ENCODE measurements at regions not wholly inside any gene's neighbourhood (a gene's known extent, or its start where the extent isn't known, plus 50 kb on each side); places are given as distances from the start of the nearest gene placed in this dataset.

GRCh38 chr1:105700723-105701122 lies 1355.8 kb upstream of the PRMT6 start:
- BruUV-seq (replicated peaks): no TSS peak
- DNase-seq (ENCODE audit: unreplicated experiment): no peak
- Mint-ChIP-seq H3K9me3 (ENCODE audit: unreplicated experiment) (no peaks in the 10 kb centered on the region), H3K27ac (ENCODE audit: low read depth, unreplicated experiment) (no peak overlapping the region), H3K36me3 (ENCODE audit: insufficient read depth, unreplicated experiment) (no peaks in the 10 kb centered on the region), H3K4me3 (ENCODE audit: unreplicated experiment) (no peak overlapping the region), H3K27me3 (ENCODE audit: insufficient read depth, unreplicated experiment) (peaks cover 25% of the 10 kb centered on the region), H3K4me1 (ENCODE audit: insufficient read depth, unreplicated experiment) (no peaks in the 10 kb centered on the region)
- ChIA-PET CTCF (interaction anchor here (0.6 kb wide), 1 partner anchor 47 kb away, joined by 3 read pairs; no protein-coding TSS in a partner anchor), POLR2A (no interaction called here)
- TF ChIP-seq, protein P1, sequence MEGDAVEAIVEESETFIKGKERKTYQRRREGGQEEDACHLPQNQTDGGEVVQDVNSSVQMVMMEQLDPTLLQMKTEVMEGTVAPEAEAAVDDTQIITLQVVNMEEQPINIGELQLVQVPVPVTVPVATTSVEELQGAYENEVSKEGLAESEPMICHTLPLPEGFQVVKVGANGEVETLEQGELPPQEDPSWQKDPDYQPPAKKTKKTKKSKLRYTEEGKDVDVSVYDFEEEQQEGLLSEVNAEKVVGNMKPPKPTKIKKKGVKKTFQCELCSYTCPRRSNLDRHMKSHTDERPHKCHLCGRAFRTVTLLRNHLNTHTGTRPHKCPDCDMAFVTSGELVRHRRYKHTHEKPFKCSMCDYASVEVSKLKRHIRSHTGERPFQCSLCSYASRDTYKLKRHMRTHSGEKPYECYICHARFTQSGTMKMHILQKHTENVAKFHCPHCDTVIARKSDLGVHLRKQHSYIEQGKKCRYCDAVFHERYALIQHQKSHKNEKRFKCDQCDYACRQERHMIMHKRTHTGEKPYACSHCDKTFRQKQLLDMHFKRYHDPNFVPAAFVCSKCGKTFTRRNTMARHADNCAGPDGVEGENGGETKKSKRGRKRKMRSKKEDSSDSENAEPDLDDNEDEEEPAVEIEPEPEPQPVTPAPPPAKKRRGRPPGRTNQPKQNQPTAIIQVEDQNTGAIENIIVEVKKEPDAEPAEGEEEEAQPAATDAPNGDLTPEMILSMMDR (IDR thresholded peaks at IDR 0.05; ENCODE audit: unreplicated experiment): no peak
- intact Hi-C loops (cut with micrococcal nuclease): no loop called here

DNA sequence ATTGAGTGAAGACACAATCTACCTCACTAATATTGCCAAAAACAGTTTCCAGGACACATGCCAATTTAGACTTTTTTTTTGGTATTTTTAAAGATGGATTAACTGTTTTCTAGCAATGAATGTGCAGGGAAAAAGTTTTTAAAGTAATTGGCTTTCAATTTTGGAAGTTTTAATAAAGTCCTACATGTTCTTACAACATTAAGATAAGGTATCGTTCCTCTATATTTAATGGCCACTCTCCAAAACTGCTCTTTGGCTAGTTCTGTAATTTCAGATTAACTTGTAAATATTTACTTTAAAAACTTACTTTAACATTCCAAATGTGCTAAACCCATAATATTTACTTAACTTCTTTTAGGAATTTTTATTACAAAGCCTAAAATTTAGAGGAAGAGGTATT lies 1332.2 kb upstream of the PRMT6 start:
- TF ChIP-seq, protein P1 (IDR thresholded peaks at IDR 0.05; ENCODE audit: unreplicated experiment): no peak
- ChIA-PET POLR2A (no interaction called here), CTCF (no interaction called here)
- H3K4me3 Mint-ChIP-seq (ENCODE audit: unreplicated experiment): no peak overlapping the region
- no peaks in the 10 kb centered on the region for H3K36me3 Mint-ChIP-seq (ENCODE audit: insufficient read depth, unreplicated experiment)
- intact Hi-C loops (cut with micrococcal nuclease): no loop called here
- BruUV-seq (replicated peaks): no TSS peak
- no peaks in the 10 kb centered on the region for H3K9me3 Mint-ChIP-seq (ENCODE audit: unreplicated experiment)
- DNase-seq (ENCODE audit: unreplicated experiment): no peak
- no peak overlapping the region for H3K27ac Mint-ChIP-seq (ENCODE audit: low read depth, unreplicated experiment)
- H3K27me3 Mint-ChIP-seq (ENCODE audit: insufficient read depth, unreplicated experiment): peaks cover 12% of the 10 kb centered on the region
- H3K4me1 Mint-ChIP-seq (ENCODE audit: insufficient read depth, unreplicated experiment): no peaks in the 10 kb centered on the region

- ChIA-PET CTCF (no interaction called here), POLR2A (interaction anchor here (0.6 kb wide), 1 partner anchor 14 kb away, joined by 3 read pairs; no protein-coding TSS in a partner anchor)
- DNase-seq (ENCODE audit: unreplicated experiment): no peak
- Mint-ChIP-seq H3K4me3 (ENCODE audit: unreplicated experiment) (no peak overlapping the region), H3K27me3 (ENCODE audit: insufficient read depth, unreplicated experiment) (peaks cover 27% of the 10 kb centered on the region), H3K9me3 (ENCODE audit: unreplicated experiment) (no peaks in the 10 kb centered on the region), H3K36me3 (ENCODE audit: insufficient read depth, unreplicated experiment) (no peaks in the 10 kb centered on the region), H3K4me1 (ENCODE audit: insufficient read depth, unreplicated experiment) (no peaks in the 10 kb centered on the region), H3K27ac (ENCODE audit: low read depth, unreplicated experiment) (no peak overlapping the region)
- BruUV-seq (replicated peaks): no TSS peak
- intact Hi-C loops (cut with micrococcal nuclease): no loop called here
- TF ChIP-seq, protein P1 (IDR thresholded peaks at IDR 0.05; ENCODE audit: unreplicated experiment): no peak
These were observed 1325.8 kb upstream of the PRMT6 start for GRCh38 chr1:105730701-105731100.

DNA sequence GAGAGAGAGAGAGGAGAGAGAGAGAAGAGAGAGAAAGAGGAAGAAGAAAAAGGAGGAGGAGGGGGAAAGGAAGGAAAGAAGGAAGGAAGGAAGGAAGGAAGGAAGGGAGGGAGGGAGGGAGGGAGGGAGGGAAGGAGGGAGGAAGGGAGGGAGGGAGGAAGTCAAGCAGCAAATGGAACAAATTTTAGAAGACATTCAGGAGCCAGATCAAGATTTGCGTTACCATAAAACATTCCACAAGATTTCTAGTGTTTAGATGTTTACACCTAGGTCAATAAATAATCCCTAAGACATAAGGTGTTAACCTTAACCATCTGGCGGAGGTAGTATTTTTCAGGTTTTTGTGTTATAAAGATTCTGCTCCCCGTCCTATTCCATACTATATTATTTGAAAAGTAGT lies 1320.1 kb upstream of the PRMT6 start:
- no peaks in the 10 kb centered on the region for H3K36me3 Mint-ChIP-seq (ENCODE audit: insufficient read depth, unreplicated experiment)
- H3K27ac Mint-ChIP-seq (ENCODE audit: low read depth, unreplicated experiment): no peak overlapping the region
- peaks cover 27% of the 10 kb centered on the region for H3K27me3 Mint-ChIP-seq (ENCODE audit: insufficient read depth, unreplicated experiment)
- TF ChIP-seq, protein P1 (IDR thresholded peaks at IDR 0.05; ENCODE audit: unreplicated experiment): no peak
- H3K9me3 Mint-ChIP-seq (ENCODE audit: unreplicated experiment): peaks cover 21% of the 10 kb centered on the region
- ChIA-PET CTCF (interaction anchor here (1.3 kb wide), 1 partner anchor 58 kb away, joined by 3 read pairs; no protein-coding TSS in a partner anchor), POLR2A (no interaction called here)
- no peak overlapping the region for H3K4me3 Mint-ChIP-seq (ENCODE audit: unreplicated experiment)
- DNase-seq (ENCODE audit: unreplicated experiment): no peak
- H3K4me1 Mint-ChIP-seq (ENCODE audit: insufficient read depth, unreplicated experiment): no peaks in the 10 kb centered on the region
- no TSS peak for BruUV-seq (replicated peaks)
- intact Hi-C loops (cut with micrococcal nuclease): no loop called here

Data from MCF 10A (cell line).